ENCODE measurements at regions not wholly inside any gene's neighbourhood (a gene's known extent, or its start where the extent isn't known, plus 50 kb on each side); places are given as distances from the start of the nearest gene placed in this dataset.

DNA sequence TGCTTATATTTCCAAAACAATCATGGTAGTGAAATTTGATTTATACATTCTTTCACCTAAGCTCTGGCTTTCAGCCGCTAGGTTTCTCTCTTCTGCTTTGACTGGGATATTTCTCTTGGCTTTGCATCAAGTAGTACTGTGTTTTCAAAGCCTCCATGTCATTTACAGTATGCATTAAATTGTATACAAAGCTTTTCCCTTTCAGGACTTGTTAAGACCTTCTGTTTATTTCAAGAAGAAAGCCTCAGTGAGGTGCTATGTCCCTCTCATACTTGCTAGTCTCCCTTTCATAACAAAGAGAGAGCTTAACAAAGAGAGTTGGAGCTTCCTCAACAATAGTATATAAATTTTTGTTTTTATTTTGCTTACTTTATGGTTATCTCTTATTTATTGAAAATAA is 84.2 kb upstream of the SLC25A26 start:
- no peak for ATAC-seq
- DNase-seq, result no peak
- Histone ChIP-seq H3K9me3 (no peaks in the 10 kb centered on the region), H3K36me3 (ENCODE audit: insufficient read depth in 1 of 2, low read depth in 1 of 2) (no peaks in the 10 kb centered on the region), H3K4me1 (peaks cover 3% of the 10 kb centered on the region), H3K27ac (no peak overlapping the region), H3K27me3 (ENCODE audit: insufficient read depth in 3 of 3, low read length in 2 of 3) (no peaks in the 10 kb centered on the region), H3K4me3 (no peak overlapping the region)
- TF ChIP-seq CTCF (IDR thresholded peaks at IDR 0.05), result no peak
- intact Hi-C loops (cut with DNase I), result loop anchor here in 1 of 2 donors (5.0 to 10.0 kb wide), 2 partner anchors 99 to 222 kb away; partner anchors contain the start of gene MAGI1
- WGBS, 3 donors, result 86 to 96% (median 93%) methylated on average over 1 of the region's 1 CpG

DNA sequence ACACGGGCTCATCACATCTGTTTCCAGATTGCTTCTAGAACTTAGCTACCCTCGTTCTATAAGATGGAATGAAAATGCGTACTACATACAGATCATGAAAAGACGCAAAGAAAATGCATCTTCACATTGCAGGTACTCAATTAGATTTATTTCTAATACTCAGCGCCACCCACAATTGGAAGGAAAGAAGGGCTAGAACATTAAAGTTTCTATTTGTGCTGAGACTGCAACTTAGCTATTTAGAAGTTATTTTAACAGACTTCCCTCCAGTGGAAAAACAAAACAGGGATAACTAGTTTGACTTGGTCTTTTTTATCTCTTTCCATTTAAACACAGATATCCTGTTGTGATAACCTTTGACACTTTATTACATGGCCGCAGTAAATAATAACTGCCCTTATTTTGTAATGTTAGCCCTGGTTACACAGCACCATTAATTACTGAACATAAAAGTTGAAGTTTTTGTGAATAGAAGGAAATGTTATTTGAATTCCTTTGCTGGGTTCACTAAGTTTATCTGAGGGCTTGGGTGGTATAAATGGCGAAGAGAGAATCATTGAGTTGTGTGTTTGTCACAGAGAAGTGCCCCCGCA is 86.9 kb upstream of the SLC25A26 start:
- DNase-seq (no peak), ATAC-seq (no peak)
- Histone ChIP-seq H3K9me3 (no peaks in the 10 kb centered on the region), H3K36me3 (ENCODE audit: insufficient read depth in 1 of 2, low read depth in 1 of 2) (no peaks in the 10 kb centered on the region), H3K4me3 (no peak overlapping the region), H3K27me3 (ENCODE audit: insufficient read depth in 3 of 3, low read length in 2 of 3) (no peaks in the 10 kb centered on the region), H3K27ac (no peak overlapping the region), H3K4me1 (peaks cover 3% of the 10 kb centered on the region)
- intact Hi-C loops (cut with DNase I), result loop anchor here in 1 of 2 donors (10.0 kb wide), 1 partner anchor 219 kb away; no protein-coding TSS in a partner anchor
- 81 to 84% (median 82%) methylated on average over 8 of the region's 8 CpGs for WGBS, 3 donors
- TF ChIP-seq CTCF (IDR thresholded peaks at IDR 0.05), result no peak

GRCh38 chr3:66133050-66133757 is 87.6 kb upstream of the SLC25A26 start:
- intact Hi-C loops (cut with DNase I), result loop anchor here in 1 of 2 donors (10.0 kb wide), 1 partner anchor 218 kb away; no protein-coding TSS in a partner anchor
- ATAC-seq, result no peak
- TF ChIP-seq CTCF (IDR thresholded peaks at IDR 0.05), result no peak

DNA sequence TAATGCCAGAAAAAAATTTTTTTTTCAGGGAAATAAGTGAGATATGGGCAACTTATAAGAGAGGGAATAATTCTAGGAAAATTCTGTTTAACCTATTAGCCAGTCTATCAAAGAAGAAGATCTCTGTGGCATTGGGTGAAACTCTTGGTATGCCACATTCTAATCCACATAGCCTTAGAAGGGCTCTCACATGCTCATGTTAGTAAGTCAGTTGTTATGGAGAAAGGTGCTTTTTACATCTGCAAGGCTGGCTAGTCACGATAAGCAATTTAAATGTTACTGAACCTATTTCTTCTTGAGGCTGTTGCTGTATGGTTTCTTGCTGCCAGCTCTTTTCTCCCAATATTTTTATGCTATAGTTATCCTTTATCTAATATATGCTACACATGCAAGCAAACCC is 89.9 kb upstream of the MAGI1 start:
- 48 to 88% (median 67%) methylated on average over 1 of the region's 1 CpG for WGBS, 3 donors
- H3K4me1 ChIP-seq, result no peaks in the 10 kb centered on the region
- DNase-seq (no peak), ATAC-seq (no peak)
- intact Hi-C loops (cut with DNase I), result no loop called here
- H3K27ac ChIP-seq, result no peak overlapping the region
- no peaks in the 10 kb centered on the region for H3K9me3 ChIP-seq
- TF ChIP-seq CTCF (IDR thresholded peaks at IDR 0.05), result no peak
- H3K36me3 ChIP-seq (ENCODE audit: insufficient read depth in 1 of 2, low read depth in 1 of 2), result no peaks in the 10 kb centered on the region
- H3K4me3 ChIP-seq, result no peak overlapping the region
- no peaks in the 10 kb centered on the region for H3K27me3 ChIP-seq (ENCODE audit: insufficient read depth in 3 of 3, low read length in 2 of 3)

More at GRCh38 chr3:66133050-66133757, 87.6 kb upstream of the SLC25A26 start:
- DNase-seq, result no peak
- H3K27ac ChIP-seq, result no peak overlapping the region
- no peaks in the 10 kb centered on the region for H3K27me3 ChIP-seq (ENCODE audit: insufficient read depth in 3 of 3, low read length in 2 of 3)
- H3K9me3 ChIP-seq, result no peaks in the 10 kb centered on the region
- no peak overlapping the region for H3K4me3 ChIP-seq
- 95% methylated on average over 6 of the region's 6 CpGs for WGBS, 3 donors
- H3K4me1 ChIP-seq, result peaks cover under 1% of the 10 kb centered on the region
- no peaks in the 10 kb centered on the region for H3K36me3 ChIP-seq (ENCODE audit: insufficient read depth in 1 of 2, low read depth in 1 of 2)

All from psoas muscle (tissue), 7 donors.